RWPE2 (cell line): ENCODE measurements at regions not wholly inside any gene's neighbourhood (a gene's known extent, or its start where the extent isn't known, plus 50 kb on each side); places are given as distances from the start of the nearest gene placed in this dataset.

Source experiments
- ATAC-seq: fragments of 200-7000 bp; cut with Tn5 transposase; 3 replicates; pipeline ENCODE4 v1.9.1; 2021; ENCODE audit warnings: low read depth
- DNase-seq: peaks from one replicate; pipeline ENCODE4 v3.0.0-alpha.2; 2020; ENCODE audit warnings: low spot score
- H3K27ac ChIP-seq: fragments of 450-650 bp; 2 replicates; pipeline ENCODE4 v1.5.1; 2017; ENCODE audit warnings: mild to moderate bottlenecking; ENCODE audit not compliant: poor library complexity, severe bottlenecking
- H3K27me3 ChIP-seq: fragments of 250-450 bp; sonication (Bioruptor Pico); 2 replicates; pipeline ENCODE4 v1.5.1; 2021; ENCODE audit warnings: mild to moderate bottlenecking, moderate library complexity; ENCODE audit not compliant: insufficient read depth, poor library complexity, severe bottlenecking
- H3K36me3 ChIP-seq: fragments of 250-450 bp; sonication (Bioruptor Pico); 2 replicates; pipeline ENCODE4 v1.5.1; 2020; ENCODE audit warnings: low read depth, mild to moderate bottlenecking, moderate library complexity
- H3K4me1 ChIP-seq: fragments of 250-450 bp; sonication (Bioruptor Pico); 2 replicates; pipeline ENCODE4 v1.5.1; 2021; ENCODE audit warnings: mild to moderate bottlenecking, moderate library complexity; ENCODE audit not compliant: insufficient read depth, poor library complexity, severe bottlenecking
- H3K4me3 ChIP-seq: fragments of 250-450 bp; sonication (Bioruptor Pico); 2 replicates; pipeline ENCODE4 v1.5.1; 2021; ENCODE audit warnings: mild to moderate bottlenecking, moderate library complexity; ENCODE audit not compliant: severe bottlenecking
- H3K9me3 ChIP-seq: fragments of 250-450 bp; sonication (Bioruptor Pico); 2 replicates; pipeline ENCODE4 v1.5.1; 2021; ENCODE audit warnings: mild to moderate bottlenecking, moderate library complexity; ENCODE audit not compliant: severe bottlenecking
- TF ChIP-seq, protein P1 (sequence below): fragments of 450-650 bp; IDR thresholded peaks from one replicate; pipeline ENCODE4 v1.5.1; 2017; ENCODE audit warnings: mild to moderate bottlenecking, moderate library complexity; ENCODE audit not compliant: poor library complexity, severe bottlenecking

DNA sequence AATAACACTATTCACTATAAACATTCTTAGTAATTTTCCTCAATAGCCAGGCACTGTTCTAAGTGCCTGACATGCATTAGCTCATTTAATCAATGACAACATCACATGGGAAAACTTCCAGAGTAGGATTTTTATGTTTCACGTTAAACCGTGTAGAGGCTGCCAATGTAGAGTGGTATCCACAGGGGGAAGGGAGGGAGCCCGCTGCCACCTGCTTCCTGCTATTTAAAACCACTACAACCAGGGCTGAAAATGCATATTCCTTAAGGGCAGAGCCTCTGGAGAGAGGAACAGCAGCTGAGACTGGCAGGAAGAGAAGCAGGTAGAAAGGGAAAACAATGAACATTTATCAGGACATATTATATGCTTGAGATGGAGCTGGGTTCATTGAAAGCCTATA lies 684.3 kb upstream of the AUTS2 start:
- TF ChIP-seq, protein P1, sequence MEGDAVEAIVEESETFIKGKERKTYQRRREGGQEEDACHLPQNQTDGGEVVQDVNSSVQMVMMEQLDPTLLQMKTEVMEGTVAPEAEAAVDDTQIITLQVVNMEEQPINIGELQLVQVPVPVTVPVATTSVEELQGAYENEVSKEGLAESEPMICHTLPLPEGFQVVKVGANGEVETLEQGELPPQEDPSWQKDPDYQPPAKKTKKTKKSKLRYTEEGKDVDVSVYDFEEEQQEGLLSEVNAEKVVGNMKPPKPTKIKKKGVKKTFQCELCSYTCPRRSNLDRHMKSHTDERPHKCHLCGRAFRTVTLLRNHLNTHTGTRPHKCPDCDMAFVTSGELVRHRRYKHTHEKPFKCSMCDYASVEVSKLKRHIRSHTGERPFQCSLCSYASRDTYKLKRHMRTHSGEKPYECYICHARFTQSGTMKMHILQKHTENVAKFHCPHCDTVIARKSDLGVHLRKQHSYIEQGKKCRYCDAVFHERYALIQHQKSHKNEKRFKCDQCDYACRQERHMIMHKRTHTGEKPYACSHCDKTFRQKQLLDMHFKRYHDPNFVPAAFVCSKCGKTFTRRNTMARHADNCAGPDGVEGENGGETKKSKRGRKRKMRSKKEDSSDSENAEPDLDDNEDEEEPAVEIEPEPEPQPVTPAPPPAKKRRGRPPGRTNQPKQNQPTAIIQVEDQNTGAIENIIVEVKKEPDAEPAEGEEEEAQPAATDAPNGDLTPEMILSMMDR, result no peak
- Histone ChIP-seq H3K36me3 (no peaks in the 10 kb centered on the region), H3K27me3 (no peaks in the 10 kb centered on the region), H3K9me3 (no peaks in the 10 kb centered on the region), H3K27ac (no peak overlapping the region), H3K4me3 (no peak overlapping the region), H3K4me1 (no peaks in the 10 kb centered on the region)
- no peak for DNase-seq
- ATAC-seq, result no peak

DNA sequence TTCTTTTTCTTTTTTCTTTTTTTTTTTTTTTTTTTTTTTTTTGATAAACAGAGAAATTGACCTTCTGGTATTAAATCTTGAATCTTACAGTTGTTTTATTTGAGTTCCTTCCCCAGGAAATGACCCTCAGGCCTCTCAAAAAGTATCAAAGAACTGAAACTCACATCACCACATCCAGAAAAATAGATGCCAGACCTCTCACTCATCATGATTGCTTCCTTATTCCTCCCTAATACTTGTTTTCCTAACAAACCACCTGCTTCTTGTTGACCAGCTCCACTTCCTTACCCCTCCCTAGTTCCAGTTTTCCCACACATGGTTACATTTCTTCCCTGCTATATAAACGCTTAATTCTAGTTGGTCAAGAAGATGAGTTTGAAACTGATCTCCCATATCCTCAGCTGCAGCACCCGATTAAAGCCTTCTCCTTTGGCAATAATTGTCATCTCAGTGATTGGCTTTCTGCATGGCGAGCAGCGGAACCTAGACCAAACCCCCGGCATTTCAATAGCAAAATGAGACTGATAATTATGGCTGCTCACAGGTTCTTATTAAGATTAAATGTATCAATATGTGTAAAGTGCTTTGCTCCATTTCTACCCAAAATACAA lies 681.1 kb upstream of the AUTS2 start:
- Histone ChIP-seq H3K9me3 (no peaks in the 10 kb centered on the region), H3K4me1 (no peaks in the 10 kb centered on the region), H3K27ac (no peak overlapping the region), H3K27me3 (no peaks in the 10 kb centered on the region), H3K4me3 (no peak overlapping the region), H3K36me3 (no peaks in the 10 kb centered on the region)
- TF ChIP-seq, protein P1, result no peak
- ATAC-seq, result no peak
- DNase-seq, result no peak

DNA sequence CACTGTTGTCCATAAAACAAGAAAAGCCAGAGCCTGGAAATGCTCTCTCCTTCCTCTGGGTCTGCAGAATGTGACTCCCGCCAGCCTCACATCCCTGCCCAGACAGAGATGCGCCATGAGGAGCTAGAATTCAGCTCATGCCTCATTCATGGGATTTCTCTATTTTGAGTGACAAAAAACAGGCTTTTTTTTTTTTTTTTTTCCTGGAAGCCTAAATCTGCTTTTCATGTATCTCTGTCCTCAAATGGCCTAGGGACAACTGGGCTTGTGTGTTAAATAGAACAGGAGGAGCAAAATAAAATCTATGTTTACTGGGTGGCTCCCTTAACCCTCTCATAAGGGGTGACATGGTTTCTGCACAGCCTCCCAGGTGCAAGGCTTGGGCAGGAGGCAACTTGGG lies 679.7 kb upstream of the AUTS2 start:
- no peaks in the 10 kb centered on the region for H3K27me3 ChIP-seq
- ATAC-seq (no peak), DNase-seq (no peak)
- H3K4me3 ChIP-seq, result no peak overlapping the region
- H3K36me3 ChIP-seq, result no peaks in the 10 kb centered on the region
- no peaks in the 10 kb centered on the region for H3K9me3 ChIP-seq
- H3K27ac ChIP-seq, result no peak overlapping the region
- TF ChIP-seq, protein P1, result no peak
- H3K4me1 ChIP-seq, result no peaks in the 10 kb centered on the region

DNA sequence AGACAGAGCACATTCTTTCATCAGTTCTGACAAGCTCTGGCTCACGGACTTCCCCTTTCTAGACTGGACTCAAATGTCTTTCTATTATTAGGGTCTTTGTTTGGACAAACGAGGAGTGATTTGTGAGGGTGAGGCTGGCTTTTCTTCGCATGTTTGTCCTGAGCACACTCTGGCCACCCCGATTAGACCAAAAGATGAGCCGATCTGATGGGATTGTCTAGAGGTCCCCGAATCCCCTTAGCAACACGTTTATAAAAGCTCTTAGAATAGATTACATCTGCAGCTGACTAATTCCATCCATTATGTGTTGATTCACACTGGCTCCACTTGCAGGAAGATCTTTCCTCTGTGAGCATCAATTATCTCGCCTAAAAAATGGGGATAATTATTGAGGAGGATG lies 675.4 kb upstream of the AUTS2 start:
- TF ChIP-seq, protein P1, result no peak
- no peaks in the 10 kb centered on the region for H3K36me3 ChIP-seq
- no peak overlapping the region for H3K4me3 ChIP-seq
- ATAC-seq, result no peak
- H3K9me3 ChIP-seq, result no peaks in the 10 kb centered on the region
- H3K27ac ChIP-seq, result no peak overlapping the region
- H3K27me3 ChIP-seq, result no peaks in the 10 kb centered on the region
- DNase-seq, result no peak
- no peaks in the 10 kb centered on the region for H3K4me1 ChIP-seq

DNA sequence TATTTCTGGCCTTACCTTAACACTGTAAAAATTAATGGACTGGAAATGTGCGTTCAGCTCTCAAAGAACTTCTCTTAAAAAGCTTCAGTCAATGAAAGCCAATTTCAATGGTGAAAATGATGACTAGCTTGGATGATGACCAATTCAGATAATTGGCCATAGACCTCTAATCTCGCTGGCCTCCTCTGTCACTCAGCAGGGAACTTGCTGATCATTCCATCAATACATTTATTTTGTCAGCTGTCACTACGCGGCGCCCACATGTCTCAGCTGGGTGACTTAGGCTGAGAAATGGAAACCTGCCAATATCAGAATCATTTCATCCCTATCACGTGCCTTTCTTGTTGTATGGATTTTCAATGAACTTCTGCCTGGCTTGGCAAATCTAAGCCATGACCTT lies 673.0 kb upstream of the AUTS2 start:
- H3K4me3 ChIP-seq, result no peak overlapping the region
- no peaks in the 10 kb centered on the region for H3K36me3 ChIP-seq
- H3K27me3 ChIP-seq, result no peaks in the 10 kb centered on the region
- no peak for DNase-seq
- peaks cover 2% of the 10 kb centered on the region for H3K9me3 ChIP-seq
- TF ChIP-seq, protein P1, result no peak
- no peak for ATAC-seq
- H3K4me1 ChIP-seq, result no peaks in the 10 kb centered on the region
- H3K27ac ChIP-seq, result no peak overlapping the region
